Endothelial cell (in vitro differentiated cells): ENCODE measurements at regions not wholly inside any gene's neighbourhood (a gene's known extent, or its start where the extent isn't known, plus 50 kb on each side); places are given as distances from the start of the nearest gene placed in this dataset.

ENCODE experiments used
- DNase-seq: peaks from one replicate; pipeline ENCODE4 v3.0.0; 2021; ENCODE audit warnings: low spot score
- H3K27ac Mint-ChIP-seq: one replicate; pipeline ENCODE4 v1.8.0; 2021; ENCODE audit warnings: mixed read lengths, inconsistent platforms; ENCODE audit not compliant: unreplicated experiment
- H3K27me3 Mint-ChIP-seq: one replicate; pipeline ENCODE4 v1.8.0; 2021; ENCODE audit warnings: mild to moderate bottlenecking, moderate library complexity, mixed read lengths, inconsistent platforms; ENCODE audit not compliant: unreplicated experiment
- H3K36me3 Mint-ChIP-seq: one replicate; pipeline ENCODE4 v1.8.0; 2021; ENCODE audit warnings: mild to moderate bottlenecking, low read depth, mixed read lengths, inconsistent platforms; ENCODE audit not compliant: unreplicated experiment
- H3K4me1 Mint-ChIP-seq: one replicate; pipeline ENCODE4 v1.8.0; 2021; ENCODE audit warnings: mild to moderate bottlenecking, mixed read lengths, inconsistent platforms; ENCODE audit not compliant: unreplicated experiment
- H3K4me3 Mint-ChIP-seq: one replicate; pipeline ENCODE4 v1.8.0; 2021; ENCODE audit warnings: mild to moderate bottlenecking, mixed read lengths, inconsistent platforms; ENCODE audit not compliant: unreplicated experiment
- H3K9me3 Mint-ChIP-seq: one replicate; pipeline ENCODE4 v1.8.0; 2021; ENCODE audit warnings: mixed read lengths, inconsistent platforms; ENCODE audit not compliant: unreplicated experiment
- TF ChIP-seq, protein P1 (sequence below): fragments of 200-600 bp; sonication (generic); IDR thresholded peaks from one replicate; pipeline ENCODE4 v1.5.0; 2021; ENCODE audit warnings: antibody characterized with exemption; ENCODE audit not compliant: unreplicated experiment

DNA sequence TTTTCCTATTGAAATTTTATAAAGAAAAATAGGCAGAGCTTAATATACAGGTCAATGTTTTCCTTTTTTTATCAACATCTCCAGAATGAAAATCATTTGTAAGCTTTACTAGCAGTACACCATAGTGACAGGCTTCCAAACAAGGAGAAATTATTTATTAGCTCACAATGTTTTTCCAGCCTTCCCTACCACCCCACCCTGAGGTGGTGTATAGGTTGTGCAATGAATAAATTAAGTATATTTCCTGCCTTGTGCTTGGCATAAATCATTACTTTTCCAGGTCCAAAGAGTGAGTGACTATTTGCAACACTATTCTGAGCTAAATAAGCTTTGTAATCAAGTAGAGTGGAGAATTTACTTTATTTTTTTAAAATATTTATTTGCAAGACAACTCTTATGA is 876.2 kb upstream of the POU3F3 start:
- Mint-ChIP-seq H3K4me3 (no peak overlapping the region), H3K9me3 (no peaks in the 10 kb centered on the region), H3K27ac (no peak overlapping the region), H3K27me3 (no peaks in the 10 kb centered on the region), H3K36me3 (no peaks in the 10 kb centered on the region), H3K4me1 (no peaks in the 10 kb centered on the region)
- no peak for DNase-seq
- TF ChIP-seq, protein P1, sequence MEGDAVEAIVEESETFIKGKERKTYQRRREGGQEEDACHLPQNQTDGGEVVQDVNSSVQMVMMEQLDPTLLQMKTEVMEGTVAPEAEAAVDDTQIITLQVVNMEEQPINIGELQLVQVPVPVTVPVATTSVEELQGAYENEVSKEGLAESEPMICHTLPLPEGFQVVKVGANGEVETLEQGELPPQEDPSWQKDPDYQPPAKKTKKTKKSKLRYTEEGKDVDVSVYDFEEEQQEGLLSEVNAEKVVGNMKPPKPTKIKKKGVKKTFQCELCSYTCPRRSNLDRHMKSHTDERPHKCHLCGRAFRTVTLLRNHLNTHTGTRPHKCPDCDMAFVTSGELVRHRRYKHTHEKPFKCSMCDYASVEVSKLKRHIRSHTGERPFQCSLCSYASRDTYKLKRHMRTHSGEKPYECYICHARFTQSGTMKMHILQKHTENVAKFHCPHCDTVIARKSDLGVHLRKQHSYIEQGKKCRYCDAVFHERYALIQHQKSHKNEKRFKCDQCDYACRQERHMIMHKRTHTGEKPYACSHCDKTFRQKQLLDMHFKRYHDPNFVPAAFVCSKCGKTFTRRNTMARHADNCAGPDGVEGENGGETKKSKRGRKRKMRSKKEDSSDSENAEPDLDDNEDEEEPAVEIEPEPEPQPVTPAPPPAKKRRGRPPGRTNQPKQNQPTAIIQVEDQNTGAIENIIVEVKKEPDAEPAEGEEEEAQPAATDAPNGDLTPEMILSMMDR = no peak

DNA sequence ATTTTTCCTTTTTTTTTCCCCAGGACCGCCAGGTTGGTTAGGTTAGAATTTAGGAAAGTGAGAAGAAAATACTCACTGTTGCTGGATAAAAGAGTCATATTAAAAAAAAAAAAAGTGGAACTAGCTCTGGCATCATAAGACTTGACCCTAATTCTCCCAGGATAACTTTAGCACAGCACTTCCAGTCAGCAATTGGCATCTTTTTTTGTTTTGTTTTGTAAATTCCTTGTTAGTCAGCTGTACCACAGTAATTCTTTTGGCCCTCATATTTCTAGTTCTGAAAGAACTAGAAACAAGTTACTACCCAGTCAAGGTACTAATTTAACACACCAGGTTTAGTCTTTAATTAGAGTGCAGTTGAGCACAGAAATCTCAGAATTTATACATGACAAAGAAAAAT is 873.5 kb upstream of the POU3F3 start:
- no peak for DNase-seq
- no peak overlapping the region for H3K27ac Mint-ChIP-seq

DNA sequence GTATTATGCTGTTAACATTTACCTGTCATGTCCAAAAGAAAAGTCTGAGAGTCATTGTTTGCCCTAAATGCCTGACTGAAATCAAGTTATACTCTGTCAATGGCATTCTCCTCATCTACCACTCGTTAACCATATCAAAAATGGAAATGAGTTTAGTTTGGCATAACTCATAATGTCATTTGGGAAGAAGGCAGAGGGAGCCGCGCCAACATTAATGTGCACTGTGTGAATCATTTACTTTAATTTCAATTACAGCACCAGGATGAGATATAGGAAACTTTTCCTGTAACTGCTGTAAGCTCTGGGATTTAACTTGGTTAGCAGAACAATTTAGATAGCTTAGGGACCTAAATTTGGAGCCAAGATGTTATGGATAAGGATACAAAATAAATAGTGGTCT is 871.2 kb upstream of the POU3F3 start:
- H3K4me3 Mint-ChIP-seq = no peak overlapping the region
- no peaks in the 10 kb centered on the region for H3K36me3 Mint-ChIP-seq
- H3K27me3 Mint-ChIP-seq = no peaks in the 10 kb centered on the region
- no peaks in the 10 kb centered on the region for H3K4me1 Mint-ChIP-seq
- no peak for DNase-seq
- TF ChIP-seq, protein P1 = no peak
- no peak overlapping the region for H3K27ac Mint-ChIP-seq
- no peaks in the 10 kb centered on the region for H3K9me3 Mint-ChIP-seq

More for the DNA sequence above, 873.5 kb upstream of the POU3F3 start:
- Mint-ChIP-seq H3K9me3 (no peaks in the 10 kb centered on the region), H3K36me3 (no peaks in the 10 kb centered on the region), H3K27me3 (no peaks in the 10 kb centered on the region), H3K4me1 (no peaks in the 10 kb centered on the region), H3K4me3 (no peak overlapping the region)
- TF ChIP-seq, protein P1 = no peak

DNA sequence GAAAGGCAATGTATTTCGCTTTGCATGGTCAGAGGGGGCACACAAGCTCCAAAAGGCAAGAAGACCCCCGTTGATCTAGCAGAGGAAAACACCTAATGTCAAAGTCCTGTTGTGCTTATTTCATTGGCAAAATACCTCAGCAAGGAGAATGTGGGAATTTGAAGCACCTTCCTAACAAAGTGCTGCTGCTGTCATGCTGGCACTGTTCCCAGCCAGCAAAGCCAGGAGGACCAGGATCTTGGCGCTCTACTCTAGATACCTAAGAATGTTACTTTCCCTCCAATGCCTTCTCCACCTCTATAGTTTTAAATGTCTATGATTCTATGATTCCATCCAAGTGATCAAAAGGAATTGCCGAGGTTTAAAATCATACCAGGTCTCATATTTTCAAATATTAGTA is 867.9 kb upstream of the POU3F3 start:
- Mint-ChIP-seq H3K27ac (no peak overlapping the region), H3K27me3 (no peaks in the 10 kb centered on the region), H3K4me3 (no peak overlapping the region), H3K9me3 (no peaks in the 10 kb centered on the region), H3K36me3 (no peaks in the 10 kb centered on the region), H3K4me1 (no peaks in the 10 kb centered on the region)
- TF ChIP-seq, protein P1 = no peak
- DNase-seq = no peak

DNA sequence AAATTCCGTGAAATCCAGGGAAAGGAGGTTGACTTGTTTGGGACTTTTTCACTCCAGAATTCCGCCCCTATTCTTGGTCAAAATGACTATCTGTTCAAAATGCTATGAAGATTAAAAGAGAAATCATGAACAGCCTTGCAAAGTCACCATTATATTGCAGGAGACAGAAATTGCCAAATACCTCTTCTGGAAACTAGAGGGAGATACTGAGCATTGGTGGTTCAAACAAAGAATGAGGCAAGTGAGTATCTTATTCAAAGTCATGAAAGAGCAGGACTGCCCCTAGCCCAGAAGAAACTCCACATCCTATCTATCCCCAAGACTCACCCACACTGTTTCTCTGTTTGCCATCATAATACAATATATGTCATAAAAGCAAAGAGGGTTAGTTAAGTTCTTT is 862.3 kb upstream of the POU3F3 start:
- H3K4me1 Mint-ChIP-seq = no peaks in the 10 kb centered on the region
- H3K27me3 Mint-ChIP-seq = no peaks in the 10 kb centered on the region
- TF ChIP-seq, protein P1 = peak; percentile 64
- H3K9me3 Mint-ChIP-seq = no peaks in the 10 kb centered on the region
- H3K4me3 Mint-ChIP-seq = no peak overlapping the region
- no peak for DNase-seq
- H3K36me3 Mint-ChIP-seq = no peaks in the 10 kb centered on the region
- H3K27ac Mint-ChIP-seq = no peak overlapping the region
